GM12801 (cell line): ENCODE measurements at regions not wholly inside any gene's neighbourhood (a gene's known extent, or its start where the extent isn't known, plus 50 kb on each side); places are given as distances from the start of the nearest gene placed in this dataset.

Experiments
- TF ChIP-seq, protein P1 (sequence below): IDR thresholded peaks from one replicate; pipeline ENCODE4 v1.5.1; 2011; ENCODE audit warnings: control low read depth; ENCODE audit not compliant: insufficient read length; ENCODE audit errors: extremely low read depth

GRCh38 chr15:70521576-70522322 is 241.6 kb downstream of the UACA start:
- TF ChIP-seq, protein P1, sequence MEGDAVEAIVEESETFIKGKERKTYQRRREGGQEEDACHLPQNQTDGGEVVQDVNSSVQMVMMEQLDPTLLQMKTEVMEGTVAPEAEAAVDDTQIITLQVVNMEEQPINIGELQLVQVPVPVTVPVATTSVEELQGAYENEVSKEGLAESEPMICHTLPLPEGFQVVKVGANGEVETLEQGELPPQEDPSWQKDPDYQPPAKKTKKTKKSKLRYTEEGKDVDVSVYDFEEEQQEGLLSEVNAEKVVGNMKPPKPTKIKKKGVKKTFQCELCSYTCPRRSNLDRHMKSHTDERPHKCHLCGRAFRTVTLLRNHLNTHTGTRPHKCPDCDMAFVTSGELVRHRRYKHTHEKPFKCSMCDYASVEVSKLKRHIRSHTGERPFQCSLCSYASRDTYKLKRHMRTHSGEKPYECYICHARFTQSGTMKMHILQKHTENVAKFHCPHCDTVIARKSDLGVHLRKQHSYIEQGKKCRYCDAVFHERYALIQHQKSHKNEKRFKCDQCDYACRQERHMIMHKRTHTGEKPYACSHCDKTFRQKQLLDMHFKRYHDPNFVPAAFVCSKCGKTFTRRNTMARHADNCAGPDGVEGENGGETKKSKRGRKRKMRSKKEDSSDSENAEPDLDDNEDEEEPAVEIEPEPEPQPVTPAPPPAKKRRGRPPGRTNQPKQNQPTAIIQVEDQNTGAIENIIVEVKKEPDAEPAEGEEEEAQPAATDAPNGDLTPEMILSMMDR = no peak

DNA sequence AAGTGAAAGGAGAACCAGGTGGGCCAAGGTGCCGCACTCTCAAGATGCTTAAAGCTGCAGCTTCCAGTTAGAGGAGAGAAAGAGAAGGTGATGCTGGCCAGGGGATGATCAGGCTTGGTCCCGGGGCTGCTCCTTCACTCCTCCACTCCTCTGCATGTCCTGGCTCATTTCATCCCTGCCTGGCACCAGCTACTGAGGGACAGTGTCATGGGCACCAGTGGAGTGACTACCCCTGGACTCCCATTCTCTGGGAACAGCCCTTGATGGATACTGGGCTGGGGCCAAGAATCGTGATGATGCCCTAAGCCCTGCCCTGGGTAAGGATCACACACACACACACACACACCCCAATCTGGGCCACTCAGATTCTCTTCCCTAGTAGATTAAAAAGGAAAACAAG is 243.7 kb downstream of the UACA start:
- TF ChIP-seq, protein P1 = no peak

DNA sequence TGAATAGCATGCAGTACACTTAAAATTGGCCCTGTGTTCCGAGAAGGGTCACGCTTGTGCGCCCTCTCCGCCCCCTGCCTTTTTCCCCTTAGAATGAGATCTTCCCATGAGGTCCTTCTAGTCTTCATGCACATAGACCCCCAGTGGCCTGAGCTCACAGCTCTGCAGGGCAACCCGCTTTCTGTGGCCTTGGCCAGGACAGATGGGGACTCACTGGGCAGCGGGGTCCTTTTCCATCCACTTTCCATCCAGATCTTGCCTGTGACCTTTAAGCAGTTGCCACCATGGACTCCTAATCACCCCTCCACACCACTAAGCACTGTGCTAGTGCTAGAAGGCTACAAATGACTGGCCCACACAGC is 244.4 kb downstream of the UACA start:
- TF ChIP-seq, protein P1 = no peak

DNA sequence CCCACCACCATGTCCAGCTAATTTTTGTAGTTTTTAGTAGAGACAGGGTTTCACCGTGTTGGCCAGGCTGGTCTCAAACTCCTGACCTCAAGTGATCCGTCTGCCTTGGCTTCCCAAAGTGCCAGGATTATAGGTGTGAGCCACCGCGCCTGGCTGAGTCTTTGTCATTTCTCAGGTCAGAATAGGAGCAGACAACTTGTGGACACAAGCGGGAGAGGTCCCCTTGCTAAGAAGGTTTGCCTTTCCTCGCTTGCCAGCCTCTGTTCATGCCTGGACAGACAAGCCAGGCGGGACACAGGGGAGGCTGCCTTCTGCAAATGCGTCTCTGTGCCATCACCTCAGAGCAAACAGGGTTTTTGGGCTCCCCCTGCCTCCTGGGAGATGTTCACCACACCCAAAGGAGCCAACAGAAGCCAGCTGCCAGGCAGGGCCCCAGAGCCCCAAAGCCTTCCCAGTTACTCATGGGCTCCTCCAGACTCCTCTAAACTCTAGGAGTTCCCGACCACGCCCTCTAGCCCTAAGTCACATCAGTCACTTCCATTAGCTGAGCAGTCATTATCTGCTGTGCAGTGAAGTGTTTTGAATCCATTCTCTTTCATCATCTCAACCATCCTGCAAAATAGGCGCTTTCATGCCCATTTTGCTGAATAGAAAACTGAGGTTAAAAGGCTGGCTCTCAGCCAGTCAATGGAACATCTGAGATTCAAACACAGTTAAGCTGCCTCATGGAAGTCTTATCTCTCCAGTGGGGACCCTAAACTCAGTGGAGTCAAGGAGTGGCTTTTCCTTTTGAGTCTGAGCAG is 245.0 kb downstream of the UACA start:
- TF ChIP-seq, protein P1 = no peak

GRCh38 chr15:70517194-70517590 is 246.2 kb downstream of the UACA start:
- TF ChIP-seq, protein P1 = no peak

DNA sequence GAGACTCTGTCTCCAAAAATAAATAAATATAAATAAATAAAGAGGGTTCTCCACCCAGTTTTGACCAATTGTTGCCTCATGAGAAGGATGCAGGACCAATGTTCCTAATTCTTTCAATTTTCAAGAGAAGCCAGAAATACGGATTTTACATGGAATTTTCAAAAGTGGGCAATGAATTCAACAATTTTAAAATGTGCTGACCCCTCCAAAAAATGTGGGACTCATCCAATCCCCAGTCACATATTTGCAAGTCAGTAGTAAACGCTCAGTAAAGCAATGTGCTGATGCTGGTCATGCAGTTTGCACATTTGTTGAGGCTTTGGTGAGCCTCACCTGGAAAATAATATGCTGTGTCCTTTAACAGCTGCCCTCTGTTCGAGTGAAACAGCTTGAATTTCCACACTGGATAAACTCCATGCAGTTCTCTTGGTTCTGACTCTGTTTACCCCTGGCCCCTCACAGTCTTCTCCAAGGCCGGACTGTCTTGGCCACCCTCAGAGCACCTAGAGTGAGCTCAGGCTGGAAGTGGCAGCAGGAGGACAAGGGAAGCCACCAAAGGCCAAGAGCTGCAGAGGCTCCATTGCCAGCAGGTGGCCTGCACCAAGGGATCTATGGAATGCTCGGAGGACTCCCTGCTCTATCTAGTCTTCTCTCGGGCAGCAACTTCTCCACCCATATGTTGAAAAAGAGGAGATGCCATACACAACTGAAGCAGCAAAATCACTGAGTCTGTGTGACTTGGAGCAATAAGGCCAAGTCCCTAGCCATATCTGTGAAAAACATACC is 246.8 kb downstream of the UACA start:
- TF ChIP-seq, protein P1 = no peak

DNA sequence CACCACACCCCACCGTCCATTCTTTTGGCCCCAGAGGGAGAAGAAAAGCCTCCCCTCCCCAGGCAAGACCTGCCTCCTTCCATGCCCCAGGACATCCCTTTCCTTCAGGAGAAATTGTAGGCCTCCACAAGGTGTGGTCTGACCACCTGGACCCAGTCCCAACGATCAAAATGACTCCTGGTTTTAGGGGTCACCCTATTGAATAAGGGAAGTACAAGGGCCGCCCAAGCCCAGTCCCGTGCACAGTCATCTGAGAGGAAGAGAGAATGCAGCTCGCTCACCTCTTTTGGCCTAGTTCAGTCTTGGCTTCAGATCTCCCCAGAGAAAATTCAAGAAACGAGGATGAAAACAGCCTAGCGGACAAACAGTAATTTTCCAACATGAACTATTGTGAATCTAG is 249.1 kb downstream of the UACA start:
- TF ChIP-seq, protein P1 = no peak
